ENCODE measurements at regions not wholly inside any gene's neighbourhood (a gene's known extent, or its start where the extent isn't known, plus 50 kb on each side); places are given as distances from the start of the nearest gene placed in this dataset.
"Not testable (repeated sequence)": the region's sequence is repeated elsewhere in the genome, so short reads cannot be mapped to it uniquely, and the experiment has no call there.

DNA sequence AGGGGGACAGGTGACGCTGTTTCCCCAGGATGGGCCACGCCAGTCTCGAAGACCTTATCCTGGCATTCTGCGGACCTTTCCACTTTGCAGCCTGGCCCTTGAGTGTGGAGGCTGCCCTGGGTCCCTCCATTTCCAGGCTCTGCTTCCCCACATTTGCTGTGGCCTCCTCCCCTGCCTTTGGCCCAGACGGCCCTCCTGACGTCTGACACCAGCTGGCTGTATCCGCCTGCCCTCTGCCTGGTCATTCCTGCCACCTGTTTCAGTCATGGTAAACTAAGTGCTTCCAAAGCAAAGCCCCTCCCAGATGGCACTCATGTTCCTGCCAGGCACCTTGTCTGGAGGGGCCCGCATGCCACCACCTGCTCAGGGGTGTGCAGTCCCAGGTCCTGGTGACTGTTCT is 95.1 kb downstream of the ASB1 start:
- no peak for DNase-seq

DNA sequence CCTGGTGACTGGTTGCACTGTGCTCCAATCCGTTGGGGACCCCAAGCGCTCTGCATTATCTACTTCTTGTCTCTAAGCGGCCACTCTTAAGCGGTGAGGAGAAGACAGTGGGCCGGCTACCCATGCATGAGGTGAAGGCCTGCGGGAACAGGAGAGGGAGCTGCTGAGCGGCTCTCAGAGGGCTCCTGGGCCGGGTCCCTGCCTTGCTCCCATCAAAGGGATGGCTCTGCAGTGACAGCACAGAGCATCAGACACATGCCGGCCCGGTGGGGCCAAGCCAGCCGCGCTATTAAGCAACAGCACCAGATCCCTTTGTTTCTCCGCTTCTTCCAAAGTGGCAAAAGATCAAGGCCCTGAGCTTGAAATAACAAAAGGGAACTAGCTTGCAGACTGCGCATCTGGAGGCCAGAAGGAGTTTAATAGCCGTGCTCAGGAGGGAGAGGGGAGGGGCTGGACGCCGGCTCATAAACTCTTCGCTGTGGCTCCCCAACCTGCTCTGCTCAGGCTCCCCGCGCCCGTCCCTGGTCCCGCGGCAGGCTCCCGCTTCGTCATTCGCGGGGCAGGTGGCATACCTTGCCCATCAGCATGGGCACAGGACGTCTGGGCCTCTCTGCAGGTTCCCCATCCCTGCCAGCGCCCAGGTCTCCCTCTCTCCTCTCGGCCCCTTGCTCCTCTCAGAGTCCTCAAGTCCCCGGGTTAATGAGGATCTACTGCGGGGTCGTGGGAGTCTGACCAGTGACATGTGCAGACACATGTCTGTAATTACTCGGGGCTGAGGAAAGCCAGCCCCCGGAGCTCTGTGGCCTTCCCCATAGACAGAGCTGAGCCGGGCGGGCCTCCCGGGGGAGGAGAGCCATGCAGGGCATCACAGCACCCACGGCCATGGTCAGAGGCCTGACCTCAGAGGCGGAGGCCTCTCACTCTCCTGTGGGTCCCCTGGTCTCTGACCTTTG is 96.7 kb downstream of the ASB1 start:
- no peak for DNase-seq

DNA sequence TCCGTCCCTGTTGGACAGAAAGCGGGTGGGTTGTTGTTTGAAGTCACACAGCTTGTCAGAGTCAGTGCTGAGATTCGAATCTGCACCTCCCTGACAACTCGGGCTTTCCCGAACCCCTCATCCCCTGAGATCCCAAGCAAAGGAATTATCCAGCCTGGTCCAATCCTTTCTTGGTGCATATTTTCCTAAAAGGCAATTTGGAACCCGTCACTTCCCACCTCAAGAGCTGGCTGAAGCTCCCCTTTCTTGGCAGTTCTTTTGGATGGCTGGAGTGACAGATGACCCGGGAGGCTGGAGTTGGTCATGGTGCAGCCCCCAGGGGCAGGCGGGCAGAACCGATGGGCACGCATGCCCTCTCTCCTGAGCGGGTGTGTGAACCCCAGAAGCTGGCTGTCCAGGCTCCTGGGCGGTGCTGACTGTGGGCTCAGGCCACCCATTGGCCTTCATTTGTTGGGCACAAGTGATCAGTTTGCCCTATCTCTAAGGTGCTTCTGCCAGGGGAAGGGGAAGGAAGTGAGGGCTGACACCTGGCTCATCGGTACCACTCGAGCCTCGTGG is 97.8 kb downstream of the ASB1 start:
- no peak for DNase-seq

DNA sequence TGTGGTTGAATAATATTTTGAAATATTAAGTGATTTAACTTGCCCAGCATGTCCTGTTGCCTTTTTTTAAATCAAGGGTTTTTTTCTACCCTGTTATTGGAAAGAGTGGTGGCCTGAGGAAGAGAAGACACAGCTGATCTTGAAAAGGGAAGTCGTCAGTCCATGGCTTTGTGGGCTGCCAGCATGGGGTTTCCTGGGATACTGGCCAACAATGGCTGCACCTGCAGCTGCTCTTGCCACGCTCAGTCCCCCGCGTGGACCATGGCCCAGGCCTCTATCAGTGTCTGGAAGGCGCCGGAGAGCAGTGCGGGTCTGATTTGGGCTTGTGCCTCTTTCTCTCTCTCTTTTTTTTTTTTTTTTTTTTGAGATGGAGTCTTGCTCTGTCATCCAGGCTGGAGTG is 99.3 kb downstream of the ASB1 start:
- DNase-seq, result no peak

DNA sequence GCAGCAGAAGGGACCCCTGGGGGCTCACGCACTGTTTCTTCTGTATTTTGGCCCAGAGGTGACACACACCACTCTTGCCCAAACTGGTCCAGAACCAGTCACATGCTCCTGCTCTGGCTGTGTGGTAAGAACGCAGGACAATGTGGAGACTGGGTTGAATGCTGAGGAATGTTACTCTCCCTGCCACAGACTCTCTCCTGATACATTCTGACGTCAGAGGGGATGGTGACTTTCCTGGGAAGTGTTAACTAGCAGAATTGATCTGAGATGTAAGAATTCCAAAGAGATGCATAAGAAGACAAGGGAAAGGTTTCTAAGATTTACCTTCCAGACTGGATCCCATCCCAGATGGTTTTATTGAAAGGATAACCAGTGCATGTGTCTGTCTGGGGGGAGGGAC is 100.8 kb downstream of the ASB1 start:
- DNase-seq, result no peak

DNA sequence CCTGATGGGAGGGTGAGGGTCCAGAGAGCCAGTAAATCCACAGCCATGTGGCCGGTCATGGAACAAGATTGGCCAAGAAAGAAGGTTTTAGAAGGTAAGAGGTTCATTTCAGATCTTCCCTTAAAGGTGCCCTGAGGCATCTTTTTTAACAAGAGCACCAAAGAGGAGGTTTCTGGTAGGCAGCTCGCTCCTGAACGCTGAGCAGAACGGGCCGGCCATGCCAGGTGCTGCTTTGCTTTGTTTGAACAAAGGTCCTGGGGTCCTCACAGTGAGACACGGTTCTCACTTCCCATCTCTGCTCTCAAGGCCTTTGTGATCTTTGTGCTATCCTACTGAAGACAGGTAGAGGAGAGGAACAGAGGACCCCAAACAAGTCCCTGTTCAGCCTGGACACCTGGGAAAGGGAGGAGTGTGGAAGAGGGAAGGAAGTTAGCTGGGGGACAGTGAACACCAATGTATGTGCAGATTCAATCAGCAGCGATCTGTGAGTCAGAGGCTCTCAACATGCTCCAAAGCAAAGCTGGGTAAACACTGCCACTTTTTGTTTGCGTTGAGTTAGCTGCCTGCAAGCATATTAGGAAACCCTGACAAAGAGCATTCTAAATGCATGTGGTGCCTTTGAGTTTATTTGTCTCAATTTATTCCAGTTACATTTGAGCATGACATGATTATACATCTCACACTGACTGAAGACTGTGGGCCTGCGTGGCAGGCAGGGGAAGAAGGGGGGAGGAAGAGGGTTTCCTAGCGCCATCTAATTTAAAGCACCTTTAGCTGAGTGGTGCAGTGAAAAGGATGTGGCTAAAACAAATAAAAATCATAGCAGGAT is 102.4 kb downstream of the ASB1 start:
- no peak for DNase-seq

DNA sequence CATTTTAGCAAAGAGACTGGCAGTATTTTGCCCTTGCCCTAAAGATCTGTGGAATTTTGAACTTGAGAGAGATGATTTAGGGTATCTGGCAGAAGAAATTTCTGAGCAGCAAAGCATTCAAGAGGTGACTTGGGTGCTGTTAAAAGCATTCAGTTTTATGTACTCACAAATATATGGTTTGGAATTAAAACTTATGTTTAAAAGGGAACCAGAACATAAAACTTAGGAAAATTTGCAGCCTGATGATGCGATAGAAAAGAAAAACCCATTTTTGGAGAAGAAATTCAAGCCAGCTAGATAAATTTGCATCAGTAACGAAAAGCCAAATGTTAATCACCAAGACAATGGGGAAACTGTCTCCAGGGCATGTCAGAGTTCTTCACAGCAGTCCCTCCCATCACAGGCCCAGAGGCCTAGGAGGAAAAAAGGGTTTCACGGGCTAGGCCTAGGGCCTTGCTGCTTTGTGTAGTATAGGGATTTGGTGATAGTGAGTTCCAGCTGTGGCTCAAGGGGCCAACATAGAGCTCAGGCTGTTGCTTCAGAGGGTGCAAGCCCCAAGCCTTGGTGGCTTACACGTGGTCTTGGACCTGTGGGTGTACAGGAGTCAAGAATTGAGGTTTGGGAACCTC is 104.4 kb downstream of the ASB1 start:
- not testable (repeated sequence) for DNase-seq

DNA sequence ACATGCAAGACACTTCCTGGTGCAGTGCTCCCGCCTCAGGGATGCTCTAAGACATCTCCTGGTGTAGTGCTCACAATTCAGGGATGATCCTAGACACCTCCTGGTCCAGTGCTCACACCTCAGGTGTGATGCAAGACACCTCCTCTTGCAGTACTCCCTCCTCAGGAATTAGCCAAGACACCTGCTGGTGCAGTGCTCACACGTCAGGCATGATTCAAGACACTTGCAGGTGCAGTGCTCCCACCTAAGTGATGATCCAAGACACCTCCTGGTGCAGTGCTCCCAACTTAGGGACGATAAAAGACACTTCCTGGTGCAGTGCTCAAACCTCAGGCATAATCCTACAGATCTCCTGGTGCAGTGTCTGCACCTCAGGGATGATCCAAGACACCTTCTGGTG is 117.0 kb downstream of the ASB1 start:
- not testable (repeated sequence) for DNase-seq

DNA sequence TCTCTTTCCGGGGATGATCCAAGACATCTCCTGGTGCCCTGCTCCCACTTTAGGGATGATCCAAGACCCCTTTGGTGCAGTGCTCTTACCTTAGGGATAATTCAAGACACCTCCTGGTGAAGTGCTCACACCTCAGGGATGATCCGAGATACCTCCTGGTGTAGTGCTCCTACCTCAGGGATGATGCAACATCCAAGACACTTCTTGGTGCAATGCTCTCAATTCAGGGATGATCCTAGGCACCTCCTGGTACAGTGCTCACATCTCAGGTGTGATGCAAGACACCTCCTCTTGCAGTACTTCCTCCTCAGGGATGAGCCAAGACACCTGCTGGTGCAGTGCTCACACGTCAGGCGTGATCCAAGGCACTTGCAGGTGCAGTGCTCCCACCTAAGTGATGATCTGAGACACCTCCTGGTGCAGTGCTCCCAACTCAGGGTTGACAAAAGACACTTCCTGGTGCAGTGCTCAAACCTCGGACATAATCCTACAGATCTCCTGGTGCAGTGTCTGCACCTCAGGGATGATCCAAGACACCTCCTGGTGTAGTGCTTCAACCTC is 122.3 kb downstream of the ASB1 start:
- no peak for DNase-seq

DNA sequence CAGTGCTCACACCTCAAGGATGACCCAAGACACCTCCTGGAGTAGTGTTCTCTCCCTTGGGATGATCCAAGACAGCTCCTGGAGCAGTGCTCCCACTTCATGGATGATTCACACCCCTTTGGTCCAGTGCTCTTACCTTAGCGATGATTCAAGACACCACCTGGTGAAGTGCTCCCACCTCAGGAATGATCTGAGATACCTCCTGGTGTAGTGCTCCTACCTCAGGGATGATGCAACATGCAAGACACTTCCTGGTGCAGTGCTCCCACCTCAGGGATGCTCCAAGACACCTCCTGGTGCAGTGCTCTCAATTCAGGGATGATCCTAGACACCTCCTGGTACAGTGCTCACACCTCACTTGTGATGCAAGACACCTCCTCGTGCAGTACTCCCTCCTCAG is 123.1 kb downstream of the ASB1 start:
- DNase-seq, result no peak

DNA sequence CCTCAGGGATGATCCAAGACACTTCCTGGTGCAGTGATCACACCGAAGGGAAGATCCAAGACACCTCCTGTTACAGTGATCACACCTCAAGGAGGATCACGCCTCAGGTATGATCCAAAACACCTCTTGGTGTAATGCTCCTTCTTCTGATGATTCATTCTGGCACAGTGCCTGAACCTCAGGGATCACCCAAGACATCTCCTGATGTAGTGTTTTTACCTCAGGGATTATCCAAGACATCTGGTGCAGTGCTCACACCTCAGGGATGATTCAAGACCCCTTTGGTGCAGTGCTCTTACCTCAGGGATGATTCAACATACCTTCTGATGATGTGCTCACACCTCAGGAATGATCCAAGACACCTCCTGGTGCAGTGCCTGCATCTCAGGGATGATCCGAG is 124.4 kb downstream of the ASB1 start:
- DNase-seq, result no peak

DNA sequence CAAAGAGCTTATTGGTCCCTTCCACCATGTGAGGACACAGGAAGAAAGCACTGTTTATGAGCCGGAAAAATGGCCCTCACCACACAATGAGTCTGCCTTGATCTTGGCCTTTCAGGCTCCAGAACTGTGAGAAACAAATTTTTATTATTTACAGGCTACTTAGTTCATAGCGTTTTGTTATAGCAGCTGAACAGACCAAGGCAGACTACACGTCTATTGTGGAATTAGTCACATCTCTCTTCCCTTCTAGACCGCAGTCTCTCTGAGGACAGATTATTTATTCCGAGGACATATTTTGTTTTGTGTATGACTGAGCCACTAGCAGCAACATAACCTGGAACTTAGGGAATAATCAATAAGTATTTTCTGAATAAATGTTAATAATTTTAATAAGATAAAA is 125.5 kb downstream of the ASB1 start:
- no peak for DNase-seq

DNA sequence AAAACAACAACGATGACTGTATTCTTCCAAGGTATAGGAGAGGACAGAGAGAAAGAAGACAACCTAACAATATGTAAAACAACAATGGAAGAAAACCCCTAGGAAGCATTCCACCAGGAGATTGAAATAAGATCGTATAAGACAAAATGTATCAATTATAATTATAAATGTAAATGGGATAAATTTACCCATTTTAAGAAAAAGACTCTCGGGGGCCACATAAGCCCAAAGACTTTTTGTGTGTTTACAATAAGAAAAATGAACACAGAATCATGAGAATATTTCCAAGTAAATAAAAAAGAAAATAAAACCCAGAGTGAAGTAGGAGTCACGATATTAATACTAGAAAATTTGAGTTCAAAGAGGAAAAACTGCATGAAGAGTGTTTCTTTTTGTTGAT is 126.4 kb downstream of the ASB1 start:
- no peak for DNase-seq

DNA sequence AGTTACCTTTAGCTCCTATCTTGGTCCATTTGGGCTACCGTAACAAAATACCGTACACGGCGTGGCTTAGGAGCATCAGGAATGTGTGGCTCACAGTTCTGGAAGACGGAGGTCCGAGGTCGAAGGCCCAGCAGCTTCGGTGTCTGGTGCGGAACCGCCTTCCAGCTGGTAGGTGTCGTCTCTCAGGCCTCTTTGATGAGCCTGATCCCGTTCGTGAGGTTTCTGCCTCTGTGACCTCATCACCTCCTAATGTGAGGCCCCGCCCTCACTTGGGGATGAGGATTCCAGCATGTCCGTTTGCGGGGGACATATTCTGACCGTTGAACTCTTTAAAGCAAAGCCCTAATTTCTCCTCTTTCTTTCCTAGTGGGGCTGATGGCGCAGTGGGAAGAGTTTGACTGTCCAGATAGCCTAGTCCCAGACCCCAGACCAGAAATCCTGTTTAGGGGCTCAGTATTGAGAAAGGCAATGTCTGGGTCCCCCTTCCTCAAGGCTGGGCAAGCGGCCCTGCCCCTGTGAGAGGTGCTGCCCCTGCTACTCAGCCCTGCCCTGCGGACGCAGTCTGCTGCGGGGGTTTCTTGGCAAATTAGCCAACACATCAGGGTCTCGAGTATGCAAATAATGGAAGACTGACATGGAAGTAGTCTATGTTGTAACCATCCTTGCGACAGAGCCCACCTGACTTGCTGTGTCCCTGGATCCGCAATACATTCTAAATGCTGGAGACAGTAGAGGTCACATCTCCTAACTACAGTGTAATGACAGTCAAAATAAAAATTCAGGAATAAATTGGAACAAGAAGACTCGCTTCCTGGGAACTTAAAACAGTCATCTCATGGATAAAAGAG is 128.0 kb downstream of the ASB1 start:
- no peak for DNase-seq

DNA sequence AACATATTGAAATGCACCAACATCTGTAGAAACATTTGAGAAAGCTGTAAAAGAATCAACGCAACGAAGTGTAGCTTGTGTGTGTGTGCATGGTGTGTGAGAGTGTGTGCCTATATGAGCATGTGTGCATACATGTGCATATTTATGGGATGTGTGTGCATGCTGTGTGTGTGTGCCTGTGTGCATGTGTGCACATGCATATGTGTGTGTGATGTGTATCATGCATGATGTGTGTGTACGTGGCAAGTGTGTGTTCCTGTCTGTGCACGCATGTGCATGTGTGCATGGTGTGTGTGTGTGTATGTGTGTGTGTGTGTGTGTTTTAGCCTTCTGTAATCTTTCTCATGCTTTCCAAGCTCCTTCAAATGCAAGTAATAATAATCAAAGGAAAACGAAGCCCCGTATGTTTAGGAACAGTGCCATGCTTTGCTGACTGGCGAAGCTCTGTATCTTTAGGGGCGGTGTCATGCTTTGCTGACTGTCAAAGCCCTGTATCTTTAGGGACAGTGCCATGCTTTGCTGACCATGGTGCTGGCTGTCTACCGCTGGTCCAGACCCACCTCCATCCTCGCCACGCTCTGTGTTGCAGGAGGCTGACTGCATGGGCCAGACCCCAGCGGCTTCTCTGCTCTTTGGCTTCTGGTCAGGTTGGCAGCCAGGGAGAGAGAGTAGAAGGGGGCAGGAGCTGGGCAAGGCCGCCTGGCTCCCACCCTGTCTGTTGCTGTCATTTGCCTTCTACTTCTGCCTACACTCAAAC is 129.2 kb downstream of the ASB1 start:
- DNase-seq, result no peak

DNA sequence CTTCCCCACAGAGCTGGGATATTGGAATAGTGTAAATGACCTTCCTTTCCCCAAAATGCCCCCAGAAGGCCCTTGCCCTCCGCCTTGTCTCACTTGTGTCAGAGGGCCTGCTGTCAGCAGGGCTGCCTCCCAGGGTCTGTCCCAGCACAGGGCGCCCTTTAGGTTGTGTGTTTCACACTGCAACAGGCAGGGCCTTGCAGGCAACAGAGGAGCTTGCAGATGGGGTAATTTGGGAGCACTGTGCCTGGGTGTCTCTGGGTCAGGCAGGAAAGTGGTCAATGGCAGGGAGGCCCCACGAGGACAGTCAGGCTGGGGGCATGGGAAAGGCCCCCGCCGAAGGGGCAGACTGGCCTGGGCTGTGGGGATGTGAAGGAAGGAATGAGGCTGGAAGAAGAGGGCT is 130.7 kb downstream of the ASB1 start:
- no peak for DNase-seq

DNA sequence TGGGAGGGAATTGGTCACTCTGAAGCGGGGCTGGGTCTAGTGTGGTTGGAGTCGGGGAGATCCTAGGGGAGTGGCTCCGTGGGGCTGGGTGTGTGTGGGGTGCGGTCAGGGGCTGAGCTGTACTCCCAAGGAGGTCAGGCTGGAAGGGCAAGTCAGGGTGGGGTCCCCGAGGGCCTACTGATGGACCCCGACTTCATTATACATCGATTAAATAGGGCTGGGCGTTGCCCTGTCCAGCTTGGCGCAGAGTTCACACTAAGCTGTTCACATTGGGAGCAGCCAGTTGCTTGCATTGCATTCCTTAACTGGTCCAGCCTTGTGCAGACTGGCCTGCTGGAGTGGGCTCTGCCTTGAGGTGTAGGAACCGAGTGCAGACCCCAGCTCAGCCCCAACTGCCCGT is 131.2 kb downstream of the ASB1 start:
- DNase-seq, result no peak

DNA sequence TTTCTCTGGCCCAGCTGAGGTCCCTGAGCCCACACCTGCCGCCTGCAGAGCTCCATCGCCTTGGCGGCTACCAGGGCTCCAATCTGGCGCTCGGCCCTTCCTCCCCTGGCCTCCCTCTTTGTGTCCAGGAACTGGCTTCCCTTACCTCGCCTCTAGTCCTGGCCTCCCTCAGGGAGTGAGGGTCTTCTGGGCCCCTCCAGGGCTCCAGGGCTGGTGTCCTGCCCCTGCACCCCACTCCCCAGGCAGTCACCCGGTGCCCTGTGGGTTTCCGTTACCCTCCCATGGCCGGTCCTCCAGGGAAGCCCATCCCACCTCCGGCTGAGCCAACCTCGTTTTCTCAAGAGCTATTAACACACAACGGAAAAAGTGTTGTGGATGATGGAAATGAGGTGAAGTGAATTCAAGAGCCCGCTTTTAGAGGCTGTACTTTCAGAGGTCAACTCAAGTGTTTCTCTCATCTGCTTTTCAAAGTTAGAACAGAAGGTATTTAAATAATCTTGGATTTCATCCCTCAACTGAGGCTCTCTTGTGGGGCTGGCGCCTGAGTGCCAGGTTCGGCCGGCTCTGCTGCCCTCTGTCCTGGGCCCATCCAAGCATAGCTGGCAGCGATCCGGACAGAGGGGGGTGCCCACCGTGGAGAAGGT is 131.9 kb downstream of the ASB1 start:
- DNase-seq, result no peak

DNA sequence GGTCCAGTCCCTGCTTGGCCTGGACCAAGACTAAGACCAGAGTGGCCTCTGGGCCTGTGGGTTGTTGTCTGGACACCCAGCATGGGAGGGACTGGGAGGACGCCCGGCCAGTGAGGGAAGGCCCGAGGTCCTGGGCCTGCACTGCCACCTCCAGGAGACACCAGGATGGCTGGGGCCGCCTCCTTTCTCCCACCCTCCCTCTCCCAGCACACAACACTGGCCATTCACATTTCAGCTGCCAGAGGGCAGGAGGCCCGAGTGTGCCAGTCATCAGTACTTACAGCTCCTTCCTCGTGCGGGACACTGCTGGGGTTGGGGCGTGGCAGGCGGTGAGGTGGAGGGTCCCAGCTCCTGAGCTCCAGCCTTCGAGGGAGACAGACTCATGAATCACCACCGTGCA is 133.5 kb downstream of the ASB1 start:
- no peak for DNase-seq

DNA sequence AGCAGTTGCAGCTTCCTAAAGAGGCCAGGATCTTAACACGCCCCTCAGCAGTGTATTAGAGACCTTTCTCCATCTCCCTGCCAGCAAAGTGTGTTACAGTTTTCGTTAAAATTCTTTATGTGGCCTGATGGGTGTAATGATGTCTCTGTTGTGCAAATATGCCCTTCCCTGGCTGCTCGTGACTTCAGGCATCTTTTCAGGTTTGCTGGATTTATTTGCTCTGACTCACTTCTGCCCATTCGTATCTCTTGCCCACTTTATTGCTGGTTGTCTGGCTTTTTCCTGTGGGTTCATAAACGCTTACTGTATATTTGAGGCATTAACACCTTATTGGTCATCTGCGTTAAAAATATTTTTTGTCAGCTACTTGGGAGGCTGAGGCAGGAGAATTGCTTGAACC is 134.5 kb downstream of the ASB1 start:
- no peak for DNase-seq

DNA sequence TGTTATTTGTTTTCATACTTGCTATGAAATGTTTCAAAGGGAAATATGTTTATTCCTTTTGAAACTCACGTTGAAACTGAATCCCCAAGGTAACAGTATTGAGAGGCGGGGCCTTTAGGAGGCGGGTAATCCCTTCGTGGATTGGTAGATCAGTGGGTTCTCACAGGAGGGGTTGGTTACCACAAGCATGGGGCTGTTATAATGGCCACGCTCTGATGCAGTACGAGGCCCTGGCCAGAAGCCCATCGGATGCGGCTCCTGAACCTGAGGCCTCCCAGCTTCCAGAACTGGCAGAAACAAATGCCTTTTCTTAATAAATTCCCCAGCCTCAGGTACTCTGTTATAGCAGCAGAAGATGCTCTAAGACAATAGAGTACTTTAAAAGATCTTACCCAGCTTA is 135.7 kb downstream of the ASB1 start:
- no peak for DNase-seq
